ENCODE measurements at regions not wholly inside any gene's neighbourhood (a gene's known extent, or its start where the extent isn't known, plus 50 kb on each side); places are given as distances from the start of the nearest gene placed in this dataset.

DNA sequence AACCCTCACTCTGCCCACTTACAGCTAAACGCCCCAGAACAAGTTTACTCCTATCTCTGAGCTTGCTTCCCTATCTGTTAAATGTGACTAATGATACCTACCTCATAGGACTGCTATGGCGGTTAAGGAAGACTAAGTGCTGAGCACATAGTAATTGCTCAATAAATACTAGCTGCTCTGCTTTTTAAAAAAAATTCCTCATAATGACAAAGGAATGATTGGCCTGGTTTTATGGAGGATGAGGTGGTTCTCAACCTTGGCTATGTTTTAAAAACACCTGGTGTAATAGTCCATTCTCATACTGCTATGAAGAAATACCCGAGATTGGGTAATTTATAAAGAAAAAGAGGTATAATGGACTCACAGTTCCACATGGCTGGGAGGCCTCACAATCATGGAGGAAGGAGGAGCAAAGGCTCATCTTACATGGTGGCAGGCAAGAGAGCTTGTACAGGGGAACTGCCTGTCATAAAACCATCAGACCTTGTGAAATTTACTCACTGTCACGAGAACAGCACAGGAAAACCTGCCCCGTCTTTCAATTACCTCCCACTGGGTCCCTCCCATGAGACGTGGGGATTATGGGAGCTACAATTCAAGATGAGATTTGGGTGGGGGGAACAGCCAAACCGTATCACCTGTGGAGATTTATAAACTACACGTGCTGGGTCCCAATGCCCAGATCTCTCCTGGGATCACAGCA lies 127.2 kb upstream of the SYT13 start:
- TF ChIP-seq, protein P1, sequence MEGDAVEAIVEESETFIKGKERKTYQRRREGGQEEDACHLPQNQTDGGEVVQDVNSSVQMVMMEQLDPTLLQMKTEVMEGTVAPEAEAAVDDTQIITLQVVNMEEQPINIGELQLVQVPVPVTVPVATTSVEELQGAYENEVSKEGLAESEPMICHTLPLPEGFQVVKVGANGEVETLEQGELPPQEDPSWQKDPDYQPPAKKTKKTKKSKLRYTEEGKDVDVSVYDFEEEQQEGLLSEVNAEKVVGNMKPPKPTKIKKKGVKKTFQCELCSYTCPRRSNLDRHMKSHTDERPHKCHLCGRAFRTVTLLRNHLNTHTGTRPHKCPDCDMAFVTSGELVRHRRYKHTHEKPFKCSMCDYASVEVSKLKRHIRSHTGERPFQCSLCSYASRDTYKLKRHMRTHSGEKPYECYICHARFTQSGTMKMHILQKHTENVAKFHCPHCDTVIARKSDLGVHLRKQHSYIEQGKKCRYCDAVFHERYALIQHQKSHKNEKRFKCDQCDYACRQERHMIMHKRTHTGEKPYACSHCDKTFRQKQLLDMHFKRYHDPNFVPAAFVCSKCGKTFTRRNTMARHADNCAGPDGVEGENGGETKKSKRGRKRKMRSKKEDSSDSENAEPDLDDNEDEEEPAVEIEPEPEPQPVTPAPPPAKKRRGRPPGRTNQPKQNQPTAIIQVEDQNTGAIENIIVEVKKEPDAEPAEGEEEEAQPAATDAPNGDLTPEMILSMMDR (IDR thresholded peaks at IDR 0.05), result no peak
- no peak for TF ChIP-seq POLR2A (IDR thresholded peaks at IDR 0.05)
- Histone ChIP-seq H3K9me3 (replicated peaks in 1 of 3) (no peaks in the 10 kb centered on the region), H3K36me3 (replicated peaks in 1 of 2) (no peaks in the 10 kb centered on the region), H3K4me3 (no peak overlapping the region), H3K27me3 (no peaks in the 10 kb centered on the region), H3K4me1 (replicated peaks in 1 of 2) (peaks cover 6% of the 10 kb centered on the region in 2 donors), H3K27ac (no peak overlapping the region)
- DNase-seq, result no peak
- WGBS, 4 donors, result 58 to 80% (median 75%) methylated on average over 8 of the region's 8 CpGs
- intact Hi-C loops (cut with DNase I), result loop anchor here in 1 of 2 donors (5.0 kb wide), 1 partner anchor 254 kb away; the partner anchor contains the start of gene CHST1

DNA sequence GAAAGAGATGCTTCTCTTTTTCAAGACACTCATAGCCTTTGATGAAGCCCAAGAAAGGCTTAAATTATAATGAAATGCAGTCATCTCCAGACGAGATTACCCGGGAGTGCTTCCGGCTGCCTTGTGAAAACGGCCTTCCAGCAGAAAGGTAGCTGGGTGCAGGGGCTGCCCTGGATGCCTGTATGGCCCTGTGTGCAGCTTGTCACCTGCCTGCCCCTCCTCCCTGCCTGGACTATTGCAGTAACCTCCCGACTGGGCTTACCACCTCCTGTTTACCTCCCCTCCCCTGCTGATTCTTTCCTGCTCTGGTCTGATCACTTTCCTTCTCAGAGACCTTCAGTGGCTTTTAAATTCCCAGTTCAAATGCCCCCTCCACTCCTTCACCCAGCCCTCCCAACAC lies 126.4 kb upstream of the SYT13 start:
- Histone ChIP-seq H3K4me1 (replicated peaks in 1 of 2) (peaks cover 6% of the 10 kb centered on the region in 2 donors), H3K36me3 (replicated peaks in 1 of 2) (no peaks in the 10 kb centered on the region), H3K27ac (no peak overlapping the region), H3K4me3 (no peak overlapping the region), H3K9me3 (replicated peaks in 1 of 3) (no peaks in the 10 kb centered on the region), H3K27me3 (no peaks in the 10 kb centered on the region)
- DNase-seq, result no peak
- TF ChIP-seq POLR2A (IDR thresholded peaks at IDR 0.05), result no peak
- TF ChIP-seq, protein P1 (IDR thresholded peaks at IDR 0.05), result no peak
- WGBS, 4 donors, result 55 to 80% (median 67%) methylated on average over 5 of the region's 5 CpGs
- intact Hi-C loops (cut with DNase I), result loop anchor here in 1 of 2 donors (5.0 kb wide), 1 partner anchor 255 kb away; the partner anchor contains the start of gene CHST1

DNA sequence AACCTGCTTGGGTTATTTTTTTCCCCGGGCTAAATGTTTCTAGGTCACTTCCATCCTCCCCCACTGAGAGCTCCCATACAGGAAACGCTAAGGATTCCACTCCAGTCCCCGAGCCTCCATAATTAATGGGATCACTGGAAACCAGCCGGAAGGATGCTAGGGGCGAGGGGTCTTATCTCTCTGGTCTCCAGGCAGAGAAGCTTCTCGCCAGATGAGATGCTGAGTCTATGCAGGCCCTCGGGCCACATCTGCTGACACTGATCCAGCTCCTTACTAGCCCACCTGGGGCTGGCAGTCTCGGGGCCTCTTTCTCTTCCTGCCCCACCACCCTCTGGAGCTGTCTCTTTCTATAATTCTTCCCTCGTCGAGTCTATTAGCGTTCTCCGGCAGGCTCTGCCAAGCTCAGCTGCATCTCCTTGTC lies 125.9 kb upstream of the SYT13 start:
- H3K36me3 ChIP-seq (replicated peaks in 1 of 2), result no peaks in the 10 kb centered on the region
- TF ChIP-seq, protein P1 (IDR thresholded peaks at IDR 0.05), result no peak
- TF ChIP-seq POLR2A (IDR thresholded peaks at IDR 0.05), result no peak
- H3K27ac ChIP-seq, result peak overlapping the region in 1 of 5 donors; percentile 54
- H3K9me3 ChIP-seq (replicated peaks in 1 of 3), result no peaks in the 10 kb centered on the region
- DNase-seq, result no peak
- 33 to 44% (median 39%) methylated on average over 12 of the region's 12 CpGs for WGBS, 4 donors
- H3K4me3 ChIP-seq, result no peak overlapping the region
- no peaks in the 10 kb centered on the region for H3K27me3 ChIP-seq
- peaks cover 6% of the 10 kb centered on the region in 2 donors for H3K4me1 ChIP-seq (replicated peaks in 1 of 2)
- intact Hi-C loops (cut with DNase I), result loop anchor here in 1 of 2 donors (5.0 kb wide), 1 partner anchor 255 kb away; the partner anchor contains the start of gene CHST1

DNA sequence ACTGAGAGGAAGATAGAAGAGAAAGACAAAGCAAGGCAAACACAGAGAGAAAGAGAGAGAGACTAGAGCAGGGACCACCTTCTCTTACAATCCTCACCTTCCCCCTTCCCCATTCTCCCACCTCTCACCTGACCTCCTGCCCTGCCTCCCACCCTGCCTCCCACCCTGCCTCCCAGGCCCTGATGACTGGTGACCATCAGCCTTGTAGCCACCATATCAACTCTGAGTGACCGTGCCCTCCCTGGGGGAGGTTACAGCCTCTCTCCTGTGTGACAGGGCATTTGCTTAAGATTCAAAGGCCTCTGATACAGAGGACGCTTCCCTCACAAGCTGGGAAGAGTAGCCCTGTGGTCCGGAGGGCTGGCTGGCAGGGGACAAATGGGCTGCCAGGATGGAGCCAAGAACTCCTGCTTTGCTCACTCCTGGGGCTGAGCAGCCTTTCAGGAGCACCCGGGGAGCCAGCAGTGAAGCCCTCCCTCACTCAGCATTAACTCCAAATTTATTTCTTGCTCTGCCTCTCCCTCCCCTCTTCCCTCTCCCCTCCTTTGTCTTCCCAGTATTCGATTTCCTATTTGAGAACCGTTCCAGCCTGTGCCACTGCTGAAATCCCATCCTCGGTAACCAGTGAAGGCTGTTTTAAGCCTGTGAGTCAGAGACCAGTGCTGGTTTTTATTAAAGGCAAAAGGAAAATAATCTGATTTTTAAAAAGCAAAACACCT lies 125.2 kb upstream of the SYT13 start:
- no peaks in the 10 kb centered on the region for H3K36me3 ChIP-seq (replicated peaks in 1 of 2)
- H3K4me1 ChIP-seq (replicated peaks in 1 of 2), result peaks cover 6% of the 10 kb centered on the region in 2 donors
- no peak for DNase-seq
- no peak for TF ChIP-seq POLR2A (IDR thresholded peaks at IDR 0.05)
- TF ChIP-seq, protein P1 (IDR thresholded peaks at IDR 0.05), result no peak
- 17 to 27% (median 22%) methylated on average over 6 to 7 of the region's 7 CpGs for WGBS, 4 donors
- H3K4me3 ChIP-seq, result no peak overlapping the region
- H3K9me3 ChIP-seq (replicated peaks in 1 of 3), result no peaks in the 10 kb centered on the region
- peaks cover 3% of the 10 kb centered on the region for H3K27me3 ChIP-seq
- peak overlapping the region in 2 of 5 donors; percentile 13 to 54 for H3K27ac ChIP-seq
- intact Hi-C loops (cut with DNase I), result loop anchor here in 1 of 2 donors (5.0 kb wide), 1 partner anchor 256 kb away; the partner anchor contains the start of gene CHST1
